ENCODE measurements at regions not wholly inside any gene's neighbourhood (a gene's known extent, or its start where the extent isn't known, plus 50 kb on each side); places are given as distances from the start of the nearest gene placed in this dataset.

DNA sequence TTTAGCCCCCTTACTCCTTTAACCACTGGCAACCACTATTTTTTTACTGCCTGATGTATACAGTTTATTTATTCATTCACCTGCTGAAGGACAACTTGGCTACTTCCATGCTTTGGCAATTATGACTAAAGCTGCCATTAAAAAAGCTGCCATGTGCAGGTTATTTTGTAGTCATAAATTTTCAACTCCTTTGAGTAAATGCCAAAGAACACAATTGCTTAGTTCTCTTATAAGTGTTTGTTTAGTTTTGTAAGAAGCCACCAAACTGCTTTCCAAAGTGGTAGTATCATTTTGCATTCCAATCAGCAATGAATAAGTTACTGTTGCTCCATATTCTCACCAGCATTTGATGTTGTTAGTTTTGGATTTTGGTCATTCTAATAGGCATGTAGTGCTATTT, 1831.8 kb downstream of the PCDH7 start:
- TF ChIP-seq, protein P1, sequence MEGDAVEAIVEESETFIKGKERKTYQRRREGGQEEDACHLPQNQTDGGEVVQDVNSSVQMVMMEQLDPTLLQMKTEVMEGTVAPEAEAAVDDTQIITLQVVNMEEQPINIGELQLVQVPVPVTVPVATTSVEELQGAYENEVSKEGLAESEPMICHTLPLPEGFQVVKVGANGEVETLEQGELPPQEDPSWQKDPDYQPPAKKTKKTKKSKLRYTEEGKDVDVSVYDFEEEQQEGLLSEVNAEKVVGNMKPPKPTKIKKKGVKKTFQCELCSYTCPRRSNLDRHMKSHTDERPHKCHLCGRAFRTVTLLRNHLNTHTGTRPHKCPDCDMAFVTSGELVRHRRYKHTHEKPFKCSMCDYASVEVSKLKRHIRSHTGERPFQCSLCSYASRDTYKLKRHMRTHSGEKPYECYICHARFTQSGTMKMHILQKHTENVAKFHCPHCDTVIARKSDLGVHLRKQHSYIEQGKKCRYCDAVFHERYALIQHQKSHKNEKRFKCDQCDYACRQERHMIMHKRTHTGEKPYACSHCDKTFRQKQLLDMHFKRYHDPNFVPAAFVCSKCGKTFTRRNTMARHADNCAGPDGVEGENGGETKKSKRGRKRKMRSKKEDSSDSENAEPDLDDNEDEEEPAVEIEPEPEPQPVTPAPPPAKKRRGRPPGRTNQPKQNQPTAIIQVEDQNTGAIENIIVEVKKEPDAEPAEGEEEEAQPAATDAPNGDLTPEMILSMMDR (IDR thresholded peaks at IDR 0.05; ENCODE audit: low read depth, low read length) = no peak
- no peak for DNase-seq (ENCODE audit: low read depth, low spot score)
- in situ Hi-C loops (cut with HindIII; ENCODE audit: low sequenced_read_pairs) = no loop called here
- no peak overlapping the region for H3K4me3 ChIP-seq (ENCODE audit: low read depth, low read length)

DNA sequence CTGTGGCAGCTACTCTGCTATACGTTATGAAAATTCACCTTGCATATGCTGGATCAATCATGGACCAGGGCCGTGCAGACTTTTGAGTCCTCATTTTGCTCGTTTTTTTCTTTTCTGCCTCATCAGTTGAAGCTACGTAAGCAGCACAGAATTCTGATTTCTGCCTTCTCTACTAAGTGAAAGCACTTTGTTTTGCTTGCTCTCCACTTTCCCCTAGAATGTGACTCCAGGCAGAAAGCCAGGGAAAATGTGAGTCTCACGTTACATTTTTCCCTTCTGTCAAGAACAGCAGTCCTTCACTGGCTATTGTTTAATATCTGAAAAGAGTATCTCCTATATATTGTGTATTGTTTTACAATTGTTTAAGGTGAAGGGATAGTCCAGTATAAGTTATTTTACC, 1840.1 kb downstream of the PCDH7 start:
- DNase-seq (ENCODE audit: low read depth, low spot score) = peak; percentile 80
- H3K4me3 ChIP-seq (ENCODE audit: low read depth, low read length) = no peak overlapping the region
- TF ChIP-seq, protein P1 (IDR thresholded peaks at IDR 0.05; ENCODE audit: low read depth, low read length) = no peak
- in situ Hi-C loops (cut with HindIII; ENCODE audit: low sequenced_read_pairs) = no loop called here

DNA sequence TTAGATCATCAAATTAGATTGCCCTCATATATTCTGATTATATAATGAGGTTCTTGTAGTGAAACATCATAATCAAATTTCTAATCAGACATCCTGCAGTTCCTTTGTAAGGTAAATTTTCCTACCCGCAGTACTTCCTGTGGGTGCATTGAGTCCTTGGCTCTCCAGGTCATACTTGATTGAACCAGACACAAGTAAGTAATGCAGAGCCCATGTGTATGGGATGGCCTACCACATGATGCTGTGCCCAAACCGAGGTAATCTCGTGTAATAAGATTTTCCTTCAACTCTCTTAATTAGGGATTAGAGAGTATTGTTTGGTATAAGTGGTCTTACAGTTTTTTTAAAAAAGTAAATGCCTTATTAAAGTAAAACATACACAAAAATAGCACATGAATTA, 1841.8 kb downstream of the PCDH7 start:
- no peak overlapping the region for H3K4me3 ChIP-seq (ENCODE audit: low read depth, low read length)
- TF ChIP-seq, protein P1 (IDR thresholded peaks at IDR 0.05; ENCODE audit: low read depth, low read length) = no peak
- DNase-seq (ENCODE audit: low read depth, low spot score) = no peak
- in situ Hi-C loops (cut with HindIII; ENCODE audit: low sequenced_read_pairs) = no loop called here

DNA sequence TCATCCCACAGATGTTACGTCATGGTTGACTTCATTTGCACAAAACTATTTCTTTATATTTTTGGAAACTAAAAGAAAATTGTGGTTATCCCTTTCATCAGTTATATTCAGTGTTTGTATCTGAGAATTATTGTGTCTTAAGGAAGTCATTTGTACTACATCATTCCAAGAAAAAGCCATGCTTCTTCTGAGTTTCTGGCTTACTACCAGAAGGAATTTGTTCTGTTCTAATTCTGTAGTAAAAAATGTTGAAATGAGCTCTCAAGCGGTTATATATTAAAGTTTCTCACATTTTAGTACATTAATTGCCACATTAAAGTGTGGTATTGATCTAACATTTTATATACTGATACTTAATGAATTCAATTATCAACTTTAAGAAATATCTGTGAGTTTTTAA, 1844.5 kb downstream of the PCDH7 start:
- TF ChIP-seq, protein P1 (IDR thresholded peaks at IDR 0.05; ENCODE audit: low read depth, low read length) = no peak
- DNase-seq (ENCODE audit: low read depth, low spot score) = no peak
- in situ Hi-C loops (cut with HindIII; ENCODE audit: low sequenced_read_pairs) = no loop called here
- H3K4me3 ChIP-seq (ENCODE audit: low read depth, low read length) = no peak overlapping the region

DNA sequence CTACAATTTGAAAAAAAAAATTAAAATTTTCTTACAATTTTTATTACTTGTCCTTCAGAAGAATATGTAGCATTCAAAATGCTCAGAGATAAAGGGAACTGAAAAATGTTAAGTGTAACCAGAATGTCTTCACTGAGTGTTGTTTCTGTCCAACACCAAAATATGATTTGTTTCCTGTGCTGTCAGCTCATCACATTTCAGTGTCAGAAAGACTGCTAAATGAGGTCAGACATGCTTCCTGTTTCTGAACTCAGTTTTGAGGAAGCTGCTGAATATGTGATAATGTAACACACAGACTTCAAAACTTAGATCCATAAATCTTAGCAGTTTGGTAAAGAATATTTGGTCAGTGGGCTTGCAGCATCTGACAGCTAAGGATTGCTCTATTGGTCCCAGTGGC, 1849.7 kb downstream of the PCDH7 start:
- no peak overlapping the region for H3K4me3 ChIP-seq (ENCODE audit: low read depth, low read length)
- in situ Hi-C loops (cut with HindIII; ENCODE audit: low sequenced_read_pairs) = no loop called here
- TF ChIP-seq, protein P1 (IDR thresholded peaks at IDR 0.05; ENCODE audit: low read depth, low read length) = no peak
- no peak for DNase-seq (ENCODE audit: low read depth, low spot score)

DNA sequence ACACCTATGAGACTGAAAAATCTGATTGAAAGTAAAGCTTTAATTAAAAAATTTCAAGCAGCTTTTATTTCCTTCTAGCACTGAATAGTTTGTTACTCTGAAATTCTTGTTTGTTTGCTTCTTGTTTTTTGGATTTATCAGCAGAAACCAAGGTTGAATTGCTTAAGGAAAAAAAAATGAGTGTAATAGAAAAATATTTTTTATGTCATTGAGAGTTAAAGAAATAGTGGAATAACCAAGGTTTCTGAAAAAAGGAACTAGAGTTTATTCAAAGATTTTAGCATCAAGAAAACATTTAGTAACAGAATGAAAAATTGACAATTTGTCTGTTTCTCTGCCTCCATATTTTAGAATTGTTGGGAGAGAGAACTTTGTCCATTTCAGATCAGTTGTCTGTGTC, 1852.2 kb downstream of the PCDH7 start:
- TF ChIP-seq, protein P1 (IDR thresholded peaks at IDR 0.05; ENCODE audit: low read depth, low read length) = no peak
- DNase-seq (ENCODE audit: low read depth, low spot score) = no peak
- no peak overlapping the region for H3K4me3 ChIP-seq (ENCODE audit: low read depth, low read length)
- in situ Hi-C loops (cut with HindIII; ENCODE audit: low sequenced_read_pairs) = no loop called here

DNA sequence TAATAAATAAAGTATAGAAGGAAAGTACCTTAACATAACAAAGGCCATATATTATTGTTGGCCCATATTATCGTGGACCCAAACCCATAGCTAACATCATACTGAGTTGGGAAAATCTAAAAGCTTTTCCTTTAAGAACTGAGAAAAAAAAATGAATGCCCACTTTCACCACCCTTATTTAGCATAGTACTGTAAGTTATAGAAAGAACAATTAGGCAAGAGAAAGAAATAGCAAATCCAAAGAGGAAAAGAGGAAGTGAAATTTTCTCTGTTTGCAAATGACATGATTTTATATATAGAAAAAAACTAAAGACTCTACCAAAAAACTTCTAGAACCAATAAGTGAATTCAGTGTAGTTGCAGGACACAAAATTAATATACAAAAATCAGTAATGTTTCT, 1854.6 kb downstream of the PCDH7 start:
- no peak overlapping the region for H3K4me3 ChIP-seq (ENCODE audit: low read depth, low read length)
- TF ChIP-seq, protein P1 (IDR thresholded peaks at IDR 0.05; ENCODE audit: low read depth, low read length) = no peak
- in situ Hi-C loops (cut with HindIII; ENCODE audit: low sequenced_read_pairs) = no loop called here
- no peak for DNase-seq (ENCODE audit: low read depth, low spot score)

All from astrocyte of the spinal cord (primary cell).